Fibroblast of mammary gland (primary cell): ENCODE measurements at regions not wholly inside any gene's neighbourhood (a gene's known extent, or its start where the extent isn't known, plus 50 kb on each side); places are given as distances from the start of the nearest gene placed in this dataset.
"Not testable (repeated sequence)": the region's sequence is repeated elsewhere in the genome, so short reads cannot be mapped to it uniquely, and the experiment has no call there.

ENCODE experiments used
- DNase-seq: peaks from one replicate; pipeline ENCODE4 v3.0.0-alpha.2; 2010; ENCODE audit warnings: low read depth
- H3K4me3 ChIP-seq: 2 replicates; pipeline ENCODE4 v1.5.1; 2011; ENCODE audit warnings: low read depth, mild to moderate bottlenecking, low read length, moderate library complexity; ENCODE audit not compliant: control insufficient read depth
- TF ChIP-seq, protein P1 (sequence below): conservative IDR thresholded peaks from 2 replicates; pipeline ENCODE4 v1.5.1; 2011; ENCODE audit warnings: low read depth, low read length, inconsistent platforms; ENCODE audit not compliant: control insufficient read depth, insufficient read depth

DNA sequence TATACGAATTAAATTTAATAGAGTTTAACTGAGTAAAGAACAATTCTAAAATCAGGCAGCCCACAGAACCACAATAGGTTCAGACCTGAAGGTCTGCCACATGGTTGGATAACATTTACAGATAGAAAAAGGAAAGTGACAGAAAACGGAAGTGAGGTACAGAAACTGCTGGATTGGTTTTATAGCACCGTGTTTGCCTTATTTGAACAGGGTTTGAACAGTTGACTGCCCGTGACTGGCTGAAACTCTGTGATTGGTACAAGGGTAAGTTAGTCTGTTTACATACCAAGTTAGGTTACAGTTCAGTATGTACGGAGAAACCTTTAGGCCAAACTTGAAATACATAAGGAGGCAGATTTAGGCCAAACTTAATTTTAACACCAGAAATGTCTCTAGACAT lies 64.1 kb upstream of the ATXN3L start:
- TF ChIP-seq, protein P1, sequence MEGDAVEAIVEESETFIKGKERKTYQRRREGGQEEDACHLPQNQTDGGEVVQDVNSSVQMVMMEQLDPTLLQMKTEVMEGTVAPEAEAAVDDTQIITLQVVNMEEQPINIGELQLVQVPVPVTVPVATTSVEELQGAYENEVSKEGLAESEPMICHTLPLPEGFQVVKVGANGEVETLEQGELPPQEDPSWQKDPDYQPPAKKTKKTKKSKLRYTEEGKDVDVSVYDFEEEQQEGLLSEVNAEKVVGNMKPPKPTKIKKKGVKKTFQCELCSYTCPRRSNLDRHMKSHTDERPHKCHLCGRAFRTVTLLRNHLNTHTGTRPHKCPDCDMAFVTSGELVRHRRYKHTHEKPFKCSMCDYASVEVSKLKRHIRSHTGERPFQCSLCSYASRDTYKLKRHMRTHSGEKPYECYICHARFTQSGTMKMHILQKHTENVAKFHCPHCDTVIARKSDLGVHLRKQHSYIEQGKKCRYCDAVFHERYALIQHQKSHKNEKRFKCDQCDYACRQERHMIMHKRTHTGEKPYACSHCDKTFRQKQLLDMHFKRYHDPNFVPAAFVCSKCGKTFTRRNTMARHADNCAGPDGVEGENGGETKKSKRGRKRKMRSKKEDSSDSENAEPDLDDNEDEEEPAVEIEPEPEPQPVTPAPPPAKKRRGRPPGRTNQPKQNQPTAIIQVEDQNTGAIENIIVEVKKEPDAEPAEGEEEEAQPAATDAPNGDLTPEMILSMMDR = no peak
- H3K4me3 ChIP-seq = no peak overlapping the region
- DNase-seq = no peak

DNA sequence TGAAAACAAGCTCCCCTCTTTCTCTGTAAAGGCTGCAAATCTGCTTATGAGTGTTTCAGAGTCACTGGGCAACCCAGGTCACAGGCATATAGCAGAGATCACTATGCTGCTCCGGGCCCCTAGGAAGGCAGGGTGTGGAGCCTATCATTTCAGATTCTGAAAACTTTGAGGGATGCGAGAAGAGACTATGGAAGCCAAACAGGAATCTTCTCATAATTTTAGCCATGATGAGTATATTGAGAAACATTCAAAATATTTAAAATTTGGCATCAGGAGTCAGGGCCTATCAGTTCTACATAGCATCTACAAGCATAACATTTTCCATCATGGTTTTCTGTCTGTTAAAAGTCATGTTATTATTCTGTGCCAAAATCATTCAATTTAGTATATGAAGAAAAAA lies 61.7 kb upstream of the ATXN3L start:
- H3K4me3 ChIP-seq = no peak overlapping the region
- no peak for DNase-seq
- TF ChIP-seq, protein P1 = no peak

DNA sequence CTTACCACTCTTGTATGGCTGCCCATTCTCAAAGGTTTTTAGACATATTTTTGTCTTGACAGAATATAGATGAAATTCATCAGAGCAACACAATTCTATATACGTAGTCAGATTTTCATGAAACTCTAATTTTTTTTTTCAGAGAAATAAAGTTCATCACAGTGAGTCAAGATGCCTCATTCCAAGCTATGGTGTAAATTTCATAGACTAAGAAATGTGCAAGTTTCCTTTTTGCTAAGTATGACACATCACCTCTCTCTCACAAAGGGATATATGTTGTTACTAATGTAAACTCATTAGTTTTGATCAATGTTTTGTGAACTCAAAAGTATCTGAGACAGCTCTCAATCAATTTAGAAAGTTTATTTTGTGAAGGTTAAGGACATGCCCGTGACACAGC lies 60.4 kb upstream of the ATXN3L start:
- DNase-seq = peak; percentile 70
- TF ChIP-seq, protein P1 = no peak
- no peak overlapping the region for H3K4me3 ChIP-seq

DNA sequence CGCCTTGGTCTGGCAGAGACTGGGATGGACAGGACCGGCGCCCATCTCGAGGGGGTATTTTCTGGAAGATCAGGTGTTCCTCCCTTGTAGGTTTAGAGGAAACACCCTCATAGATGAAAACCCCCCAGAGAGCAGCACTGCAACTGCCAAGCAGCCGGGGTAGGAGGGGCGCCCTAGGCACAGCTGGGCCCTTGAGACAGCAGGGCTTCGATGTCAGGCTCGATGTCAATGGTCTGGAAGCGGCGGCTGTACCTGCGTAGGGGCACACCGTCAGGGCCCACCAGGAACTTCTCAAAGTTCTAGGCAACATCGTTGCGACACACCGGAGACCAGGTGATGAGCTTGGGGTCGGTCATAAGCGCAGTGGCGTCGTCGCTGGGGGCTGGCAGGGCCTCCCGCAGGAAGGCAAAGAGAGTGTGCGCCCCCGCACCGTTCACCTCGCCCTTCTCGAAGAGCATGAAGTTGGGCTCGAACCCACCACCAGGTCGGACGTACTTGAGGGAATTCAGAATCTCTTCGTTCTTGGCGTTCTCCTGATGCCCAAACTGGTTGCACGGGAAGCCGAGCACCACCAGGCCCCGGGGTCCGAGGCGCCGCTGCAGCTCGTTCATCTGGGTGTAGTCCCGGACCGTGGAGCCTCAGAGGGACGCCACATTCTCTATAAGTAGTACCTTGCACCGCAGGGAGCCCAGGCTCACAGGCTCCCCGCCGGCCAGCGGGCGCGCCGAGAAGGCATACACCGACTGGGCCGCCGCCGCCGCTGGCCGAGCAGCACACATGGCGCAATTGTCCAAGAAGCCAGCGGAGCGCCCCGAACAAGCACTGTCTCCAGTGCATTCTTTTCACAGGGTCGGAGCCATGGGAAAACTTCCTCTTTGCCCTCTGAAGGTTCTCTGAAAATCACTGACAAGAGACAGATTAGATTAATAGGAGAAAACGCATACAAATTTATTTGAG lies 59.0 kb upstream of the ATXN3L start:
- not testable (repeated sequence) for DNase-seq, H3K4me3 ChIP-seq

DNA sequence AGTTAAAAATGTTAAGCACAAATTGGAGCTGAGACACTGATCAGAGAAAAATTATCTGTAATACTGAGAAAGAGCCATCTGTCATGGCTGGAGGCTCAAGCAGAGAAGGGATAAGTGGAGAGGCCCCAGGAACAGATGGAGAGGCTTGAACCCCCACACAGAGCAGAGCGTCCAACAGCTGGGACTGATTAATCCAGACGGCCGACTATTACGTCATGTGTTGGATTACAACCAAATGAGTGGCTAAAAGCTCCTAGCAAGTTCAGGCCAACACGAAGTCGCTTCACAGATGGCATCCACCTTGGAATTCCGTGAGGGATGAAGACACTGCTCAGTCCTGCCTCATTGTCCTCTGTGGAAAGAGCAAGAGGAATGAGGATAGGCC lies 57.7 kb upstream of the ATXN3L start:
- TF ChIP-seq, protein P1 = no peak
- H3K4me3 ChIP-seq = no peak overlapping the region
- DNase-seq = peak; percentile 97

DNA sequence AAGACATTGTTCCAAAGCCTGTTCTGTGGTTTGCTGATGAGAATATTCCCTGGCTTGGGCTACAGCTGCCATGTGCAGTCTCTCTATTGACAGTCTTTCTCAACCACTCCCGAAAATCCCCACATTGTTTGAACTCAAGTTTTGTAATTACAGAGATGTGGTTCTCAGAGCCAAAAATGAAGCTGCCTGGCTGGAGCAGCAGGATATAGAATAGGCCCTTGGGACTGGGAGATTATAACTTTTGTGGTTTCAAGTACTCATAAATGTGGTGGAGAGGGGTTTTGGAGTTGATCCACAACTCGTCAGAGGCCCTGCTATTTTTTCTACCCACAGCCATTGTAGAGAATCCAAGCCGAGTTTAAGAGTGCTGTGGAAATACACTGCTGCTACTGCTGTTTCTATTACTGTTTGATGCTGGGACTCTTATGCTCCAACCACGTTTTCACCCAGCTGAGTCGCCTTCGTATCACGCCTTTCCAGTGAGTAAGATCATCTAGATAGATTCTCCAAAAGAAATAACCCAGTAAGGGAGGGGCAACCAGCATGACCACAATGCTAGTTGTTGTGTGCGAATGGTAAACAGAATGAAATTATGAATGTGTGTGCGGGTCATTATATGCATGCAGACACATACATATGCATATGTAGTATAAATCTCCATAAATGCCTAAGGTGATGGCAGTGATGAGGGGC lies 57.1 kb upstream of the ATXN3L start:
- TF ChIP-seq, protein P1 = no peak
- peak; percentile 98 for DNase-seq
- H3K4me3 ChIP-seq = no peak overlapping the region

DNA sequence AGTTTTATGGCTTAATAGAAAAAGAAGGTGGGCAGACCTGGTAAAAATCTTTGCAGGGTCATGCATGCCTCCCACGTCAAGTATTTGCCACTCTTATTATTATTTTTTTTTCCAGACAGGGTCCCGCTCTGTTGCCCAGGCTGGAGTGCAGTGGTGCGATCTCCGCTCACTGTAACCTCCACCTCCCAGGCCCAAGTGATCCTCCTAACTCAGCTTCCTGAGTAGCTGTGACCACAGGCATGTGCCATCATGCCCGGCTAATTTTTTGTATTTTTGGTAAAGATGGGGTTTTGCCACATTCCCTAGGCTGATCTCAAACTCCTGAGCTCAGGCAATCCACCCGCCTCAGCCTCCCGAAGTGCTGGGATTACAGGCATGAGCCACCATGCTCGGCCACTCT lies 55.7 kb upstream of the ATXN3L start:
- not testable (repeated sequence) for H3K4me3 ChIP-seq, DNase-seq
